Activated CD4-positive, alpha-beta T cell treated with anti-CD3 and anti-CD28 coated beads for 36 hours (primary cell): ENCODE measurements at regions not wholly inside any gene's neighbourhood (a gene's known extent, or its start where the extent isn't known, plus 50 kb on each side); places are given as distances from the start of the nearest gene placed in this dataset.

Experiments used
- ATAC-seq: fragments of 200-7000 bp; cut with Tn5 transposase; one replicate; pipeline ENCODE4 v1.10.0; 2021; ENCODE audit warnings: mild to moderate bottlenecking, moderate library complexity
- CTCF ChIA-PET: fragments of 350-600 bp; sonication (Branson Sonifier 250); formaldehyde crosslinking; loops from one replicate; lab custom pipeline; 2021; ENCODE audit warnings: antibody characterized with exemption; lab: Charles Lee
- POLR2A ChIA-PET: fragments of 350-600 bp; sonication (Branson Sonifier 250); formaldehyde crosslinking; loops from one replicate; lab custom pipeline; 2021; ENCODE audit warnings: antibody characterized with exemption, inconsistent platforms; lab: Charles Lee
- DNase-seq: peaks from one replicate; pipeline ENCODE4 v3.0.0-alpha.2; 2020
- H3K27ac Mint-ChIP-seq: one replicate; pipeline ENCODE4 v1.8.0; 2021; ENCODE audit warnings: mixed read lengths
- H3K27me3 Mint-ChIP-seq: one replicate; pipeline ENCODE4 v1.8.0; 2021; ENCODE audit warnings: mixed read lengths
- H3K36me3 Mint-ChIP-seq: one replicate; pipeline ENCODE4 v1.8.0; 2021; ENCODE audit warnings: low read depth, mixed read lengths
- H3K4me1 Mint-ChIP-seq: one replicate; pipeline ENCODE4 v1.8.0; 2021; ENCODE audit warnings: mixed read lengths
- H3K4me3 Mint-ChIP-seq: one replicate; pipeline ENCODE4 v1.8.0; 2021; ENCODE audit warnings: mild to moderate bottlenecking, moderate library complexity, mixed read lengths
- H3K9me3 Mint-ChIP-seq: one replicate; pipeline ENCODE4 v1.8.0; 2021; ENCODE audit warnings: low read depth, mixed read lengths
- intact Hi-C, 2 experiments: fragments of 100-400 bp; cut with DNase I in 1 of 2; cut with micrococcal nuclease in 1 of 2; formaldehyde crosslinking; loops; one replicate each; pipeline versions ENCODE4 v1.14.2 to v1.15.1; 2022 to 2024; cut with DNase I, micrococcal nuclease

GRCh38 chr1:43041591-43041990 lies 82.9 kb upstream of the SLC2A1 start:
- Mint-ChIP-seq H3K9me3 (no peaks in the 10 kb centered on the region), H3K36me3 (no peaks in the 10 kb centered on the region), H3K27me3 (no peaks in the 10 kb centered on the region), H3K4me3 (no peak overlapping the region), H3K4me1 (no peaks in the 10 kb centered on the region), H3K27ac (no peak overlapping the region)
- no peak for DNase-seq
- ChIA-PET POLR2A (no interaction called here), CTCF (interaction anchor here (0.7 to 1.7 kb wide), 4 partner anchors 14 to 375 kb away, joined by 3 to 7 read pairs (median 3); no protein-coding TSS in a partner anchor)
- intact Hi-C loops, result no loop called here
- ATAC-seq, result no peak

GRCh38 chr1:43039228-43040055 lies 80.8 kb upstream of the SLC2A1 start:
- Mint-ChIP-seq H3K36me3 (no peaks in the 10 kb centered on the region), H3K4me1 (peaks cover 6% of the 10 kb centered on the region), H3K4me3 (no peak overlapping the region), H3K9me3 (no peaks in the 10 kb centered on the region), H3K27ac (no peak overlapping the region), H3K27me3 (no peaks in the 10 kb centered on the region)
- intact Hi-C loops, result no loop called here
- DNase-seq (no peak), ATAC-seq (no peak)
- ChIA-PET POLR2A (no interaction called here), CTCF (interaction anchor here (0.6 kb wide), 1 partner anchor 78 kb away, joined by 3 read pairs; no protein-coding TSS in a partner anchor)

GRCh38 chr1:43038232-43038935 lies 79.7 kb upstream of the SLC2A1 start:
- no peaks in the 10 kb centered on the region for H3K27me3 Mint-ChIP-seq
- intact Hi-C loops, result no loop called here
- H3K27ac Mint-ChIP-seq, result no peak overlapping the region
- H3K4me1 Mint-ChIP-seq, result peaks cover 10% of the 10 kb centered on the region
- H3K36me3 Mint-ChIP-seq, result no peaks in the 10 kb centered on the region
- ChIA-PET CTCF (interaction anchor here (0.6 kb wide), 1 partner anchor 29 kb away, joined by 4 read pairs; no protein-coding TSS in a partner anchor), POLR2A (no interaction called here)
- no peak overlapping the region for H3K4me3 Mint-ChIP-seq
- H3K9me3 Mint-ChIP-seq, result no peaks in the 10 kb centered on the region
- DNase-seq (no peak), ATAC-seq (no peak)

GRCh38 chr1:43037466-43037865 lies 78.8 kb upstream of the SLC2A1 start:
- H3K36me3 Mint-ChIP-seq, result no peaks in the 10 kb centered on the region
- ChIA-PET POLR2A (interaction anchor here (0.6 kb wide), 1 partner anchor 90 kb away, joined by 3 read pairs; no protein-coding TSS in a partner anchor), CTCF (no interaction called here)
- no peak overlapping the region for H3K4me3 Mint-ChIP-seq
- peaks cover 10% of the 10 kb centered on the region for H3K4me1 Mint-ChIP-seq
- no peaks in the 10 kb centered on the region for H3K9me3 Mint-ChIP-seq
- H3K27ac Mint-ChIP-seq, result no peak overlapping the region
- H3K27me3 Mint-ChIP-seq, result no peaks in the 10 kb centered on the region
- DNase-seq (no peak), ATAC-seq (no peak)
- intact Hi-C loops, result no loop called here

- ATAC-seq (no peak), DNase-seq (no peak)
- Mint-ChIP-seq H3K36me3 (no peaks in the 10 kb centered on the region), H3K9me3 (no peaks in the 10 kb centered on the region), H3K4me3 (no peak overlapping the region), H3K27me3 (no peaks in the 10 kb centered on the region), H3K4me1 (peaks cover 10% of the 10 kb centered on the region), H3K27ac (no peak overlapping the region)
- POLR2A ChIA-PET, result no interaction called here
- intact Hi-C loops, result no loop called here
- CTCF ChIA-PET, result no interaction called here
These were observed 78.3 kb upstream of the SLC2A1 start for GRCh38 chr1:43036932-43037331.

GRCh38 chr1:43035821-43036741 lies 77.4 kb upstream of the SLC2A1 start:
- Mint-ChIP-seq H3K36me3 (no peaks in the 10 kb centered on the region), H3K27ac (no peak overlapping the region), H3K9me3 (no peaks in the 10 kb centered on the region), H3K27me3 (no peaks in the 10 kb centered on the region), H3K4me1 (peaks cover 10% of the 10 kb centered on the region), H3K4me3 (no peak overlapping the region)
- DNase-seq (no peak), ATAC-seq (no peak)
- CTCF ChIA-PET, result interaction anchor here (0.6 to 1.0 kb wide), 2 partner anchors 40 to 298 kb away, joined by 3 to 4 read pairs; no protein-coding TSS in a partner anchor
- intact Hi-C loops, result no loop called here
- POLR2A ChIA-PET, result no interaction called here

- ChIA-PET POLR2A (no interaction called here), CTCF (interaction anchor here (0.7 to 1.5 kb wide), 2 partner anchors 38 to 898 kb away, joined by 3 to 6 read pairs; no protein-coding TSS in a partner anchor)
- no peaks in the 10 kb centered on the region for H3K27me3 Mint-ChIP-seq
- DNase-seq, result no peak
- ATAC-seq, result peak; percentile 51
- no peak overlapping the region for H3K4me3 Mint-ChIP-seq
- intact Hi-C loops, result no loop called here
- H3K27ac Mint-ChIP-seq, result peak overlapping the region; percentile 76
- no peaks in the 10 kb centered on the region for H3K36me3 Mint-ChIP-seq
- H3K9me3 Mint-ChIP-seq, result no peaks in the 10 kb centered on the region
- peaks cover 10% of the 10 kb centered on the region for H3K4me1 Mint-ChIP-seq
These were observed 76.1 kb upstream of the SLC2A1 start for GRCh38 chr1:43034778-43035177.

- ATAC-seq (peak; percentile 23), DNase-seq (no peak)
- Mint-ChIP-seq H3K27me3 (no peaks in the 10 kb centered on the region), H3K4me1 (peaks cover 10% of the 10 kb centered on the region), H3K36me3 (no peaks in the 10 kb centered on the region), H3K9me3 (no peaks in the 10 kb centered on the region), H3K27ac (peak overlapping the region; percentile 76), H3K4me3 (no peak overlapping the region)
- POLR2A ChIA-PET, result no interaction called here
- CTCF ChIA-PET, result interaction anchor here (0.7 to 1.5 kb wide), 3 partner anchors 39 to 899 kb away, joined by 3 to 6 read pairs (median 3); no protein-coding TSS in a partner anchor
- intact Hi-C loops, result no loop called here
These were observed 75.6 kb upstream of the SLC2A1 start for GRCh38 chr1:43034195-43034658.

- Mint-ChIP-seq H3K27me3 (no peaks in the 10 kb centered on the region), H3K9me3 (no peaks in the 10 kb centered on the region), H3K36me3 (no peaks in the 10 kb centered on the region), H3K4me1 (peaks cover 10% of the 10 kb centered on the region), H3K4me3 (no peak overlapping the region), H3K27ac (no peak overlapping the region)
- intact Hi-C loops, result no loop called here
- POLR2A ChIA-PET, result no interaction called here
- CTCF ChIA-PET, result interaction anchor here (1.4 kb wide), 1 partner anchor 42 kb away, joined by 5 read pairs; no protein-coding TSS in a partner anchor
- no peak for DNase-seq
- ATAC-seq, result no peak
These were observed 72.9 kb upstream of the SLC2A1 start for GRCh38 chr1:43031316-43032203.

GRCh38 chr1:43024905-43025304 lies 66.2 kb upstream of the SLC2A1 start:
- CTCF ChIA-PET, result no interaction called here
- H3K27ac Mint-ChIP-seq, result no peak overlapping the region

More at GRCh38 chr1:43024905-43025304, 66.2 kb upstream of the SLC2A1 start:
- intact Hi-C loops, result no loop called here
- no peak for ATAC-seq
- no peak for DNase-seq
- H3K36me3 Mint-ChIP-seq, result no peaks in the 10 kb centered on the region
- POLR2A ChIA-PET, result no interaction called here
- no peak overlapping the region for H3K4me3 Mint-ChIP-seq
- no peaks in the 10 kb centered on the region for H3K27me3 Mint-ChIP-seq
- no peaks in the 10 kb centered on the region for H3K9me3 Mint-ChIP-seq
- no peaks in the 10 kb centered on the region for H3K4me1 Mint-ChIP-seq
